ENCODE measurements at regions not wholly inside any gene's neighbourhood (a gene's known extent, or its start where the extent isn't known, plus 50 kb on each side); places are given as distances from the start of the nearest gene placed in this dataset.
A peak's percentile ranks its signal among the peaks of the same experiment; 100 is the strongest.

DNA sequence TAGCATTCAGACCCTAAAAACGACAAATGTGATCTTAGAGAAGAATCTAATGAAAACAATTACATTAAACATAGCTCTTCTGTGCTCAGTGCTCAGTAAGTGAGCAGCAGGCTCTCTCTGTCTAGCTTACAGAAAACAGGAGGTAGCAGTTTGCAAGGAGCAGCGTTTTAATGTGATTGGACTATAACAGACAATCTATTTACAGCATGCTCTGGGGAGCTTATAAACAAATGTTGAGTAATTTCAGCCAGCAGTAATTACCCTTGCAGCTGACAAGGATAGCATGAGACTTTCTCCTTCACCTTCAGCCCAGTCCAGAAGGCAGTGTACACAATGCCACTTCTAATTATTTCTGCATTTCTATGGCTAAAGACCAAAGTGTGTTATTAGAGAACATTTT lies 270.4 kb downstream of the FIGN start:
- no peak for TF ChIP-seq CTCF (conservative IDR thresholded peaks at IDR 0.05; ENCODE audit: control insufficient read depth, insufficient read depth, low read depth, low read length)
- DNase-seq (ENCODE audit: low read depth) = peak; percentile 6
- H3K4me3 ChIP-seq (ENCODE audit: control insufficient read depth, low read depth, low read length) = no peak overlapping the region

DNA sequence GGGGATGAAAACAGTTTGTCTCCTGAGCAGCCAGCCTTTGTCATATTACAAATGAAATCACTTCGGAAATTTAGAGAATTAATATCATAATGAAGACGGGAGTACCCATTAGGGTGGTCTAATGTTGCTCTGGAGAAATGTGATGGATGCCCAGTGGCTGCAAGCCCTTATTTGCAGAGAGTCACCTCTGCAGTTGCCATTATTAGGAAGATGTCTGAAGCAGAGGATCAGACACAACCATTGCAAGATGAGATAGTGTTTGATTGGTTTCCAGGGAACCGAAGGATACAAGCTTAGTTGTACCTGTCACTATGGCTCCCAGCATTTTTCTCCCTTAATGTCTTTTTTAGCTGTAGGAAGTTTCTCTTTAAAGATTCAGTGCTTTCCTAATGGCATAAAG lies 272.4 kb downstream of the FIGN start:
- H3K4me3 ChIP-seq (ENCODE audit: control insufficient read depth, low read depth, low read length) = no peak overlapping the region
- DNase-seq (ENCODE audit: low read depth) = no peak
- no peak for TF ChIP-seq CTCF (conservative IDR thresholded peaks at IDR 0.05; ENCODE audit: control insufficient read depth, insufficient read depth, low read depth, low read length)

- TF ChIP-seq CTCF (conservative IDR thresholded peaks at IDR 0.05; ENCODE audit: control insufficient read depth, insufficient read depth, low read depth, low read length) = no peak
- no peak overlapping the region for H3K4me3 ChIP-seq (ENCODE audit: control insufficient read depth, low read depth, low read length)
- DNase-seq (ENCODE audit: low read depth) = no peak
Observed at GRCh38 chr2:163462993-163463392, 272.8 kb downstream of the FIGN start.

DNA sequence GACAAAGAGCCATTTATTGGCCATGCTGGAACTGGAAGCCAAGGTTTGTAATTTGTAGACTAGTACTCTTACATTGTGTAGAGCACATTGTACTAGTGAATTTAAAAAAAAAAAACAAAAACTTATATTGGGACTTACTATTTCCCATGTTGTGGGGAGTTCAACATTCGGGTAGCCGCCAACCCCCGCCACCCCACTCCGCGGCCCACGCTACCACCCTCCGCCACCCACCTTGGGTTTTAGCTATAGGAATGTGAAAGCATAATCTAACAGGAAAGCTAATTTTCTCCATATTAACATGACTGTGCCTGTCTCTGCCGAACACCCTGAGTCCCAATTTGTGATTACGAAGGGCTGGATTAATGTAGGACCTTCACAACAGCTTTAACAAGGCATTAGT lies 275.8 kb downstream of the FIGN start:
- no peak for DNase-seq (ENCODE audit: low read depth)
- TF ChIP-seq CTCF (conservative IDR thresholded peaks at IDR 0.05; ENCODE audit: control insufficient read depth, insufficient read depth, low read depth, low read length) = no peak
- no peak overlapping the region for H3K4me3 ChIP-seq (ENCODE audit: control insufficient read depth, low read depth, low read length)

- TF ChIP-seq CTCF (conservative IDR thresholded peaks at IDR 0.05; ENCODE audit: control insufficient read depth, insufficient read depth, low read depth, low read length) = no peak
- no peak overlapping the region for H3K4me3 ChIP-seq (ENCODE audit: control insufficient read depth, low read depth, low read length)
- no peak for DNase-seq (ENCODE audit: low read depth)
Observed at GRCh38 chr2:163456953-163457743, 278.7 kb downstream of the FIGN start.

- no peak for DNase-seq (ENCODE audit: low read depth)
- H3K4me3 ChIP-seq (ENCODE audit: control insufficient read depth, low read depth, low read length) = no peak overlapping the region
- TF ChIP-seq CTCF (conservative IDR thresholded peaks at IDR 0.05; ENCODE audit: control insufficient read depth, insufficient read depth, low read depth, low read length) = no peak
Observed at GRCh38 chr2:163455815-163456214, 280.0 kb downstream of the FIGN start.

All from fibroblast of mammary gland (primary cell).